ENCODE measurements at regions not wholly inside any gene's neighbourhood (a gene's known extent, or its start where the extent isn't known, plus 50 kb on each side); places are given as distances from the start of the nearest gene placed in this dataset.

GRCh38 chr21:14683063-14683462 lies 136.9 kb upstream of the SAMSN1 start:
- TF ChIP-seq POLR2A (IDR thresholded peaks at IDR 0.05) (no peak), CTCF (IDR thresholded peaks at IDR 0.05) (no peak)
